HG03280 (cell line): ENCODE measurements at regions not wholly inside any gene's neighbourhood (a gene's known extent, or its start where the extent isn't known, plus 50 kb on each side); places are given as distances from the start of the nearest gene placed in this dataset.
"Not testable (repeated sequence)": the region's sequence is repeated elsewhere in the genome, so short reads cannot be mapped to it uniquely, and the experiment has no call there.

Experiments used
- ATAC-seq: cut with Tn5 transposase; IDR thresholded peaks from one replicate; pipeline ENCODE4 v1.9.1; 2021; ENCODE audit warnings: mild to moderate bottlenecking, moderate library complexity; ENCODE audit not compliant: unreplicated experiment

DNA sequence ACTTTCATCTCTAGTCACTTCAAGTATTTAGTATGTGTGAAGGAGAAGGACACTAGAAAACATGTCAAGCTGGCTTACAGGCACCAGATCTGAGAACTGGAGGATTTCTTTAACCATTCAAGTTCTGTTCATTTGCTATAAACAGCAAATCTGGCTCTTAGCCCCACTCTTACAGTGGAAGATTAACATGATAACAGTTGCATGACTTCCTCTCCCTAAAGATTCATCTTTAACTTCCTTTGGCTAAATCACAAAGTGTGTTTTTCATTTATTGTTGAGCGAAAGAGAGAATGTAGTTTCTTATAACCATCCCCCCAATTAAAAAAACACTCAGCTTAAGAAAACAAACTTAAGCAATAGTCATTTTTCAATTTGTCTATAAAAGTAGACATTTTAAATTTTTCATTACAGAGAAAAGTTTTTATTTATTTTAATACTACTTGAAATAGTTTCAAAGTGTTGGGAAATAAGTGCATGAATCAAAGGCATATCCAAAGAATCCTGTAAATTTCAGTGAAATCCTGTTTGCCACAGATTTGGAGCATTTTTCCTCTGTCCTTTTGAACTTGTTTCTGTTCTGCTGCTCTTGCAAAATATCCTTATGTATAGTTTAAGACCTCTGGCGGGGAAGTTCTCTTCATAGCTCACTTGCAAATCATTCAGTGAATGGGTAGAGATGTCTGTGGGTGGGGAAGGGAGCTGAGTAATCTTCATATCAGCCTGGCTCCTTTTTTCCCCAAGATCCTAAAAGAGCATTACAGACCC lies 241.0 kb upstream of the RBBP8 start:
- no peak for ATAC-seq

DNA sequence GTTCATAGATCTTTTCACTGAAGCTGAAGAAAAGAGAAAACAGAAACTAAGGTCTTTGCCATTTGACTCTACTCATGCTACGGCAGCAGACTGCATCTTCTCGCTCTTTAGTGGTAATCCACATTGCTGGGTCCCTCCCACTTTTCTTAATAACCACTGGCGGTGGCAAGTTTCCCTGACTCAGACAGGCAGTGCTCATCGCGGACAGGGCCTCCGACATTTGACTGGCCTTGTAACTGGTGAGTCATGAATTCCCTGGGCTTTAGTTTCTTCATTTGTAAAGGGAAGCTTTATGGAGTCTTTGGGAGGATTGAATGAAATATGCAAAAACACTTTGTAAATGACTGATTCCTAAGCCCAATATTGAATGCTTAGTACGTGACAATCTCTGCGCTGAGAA lies 238.2 kb upstream of the RBBP8 start:
- ATAC-seq = no peak

DNA sequence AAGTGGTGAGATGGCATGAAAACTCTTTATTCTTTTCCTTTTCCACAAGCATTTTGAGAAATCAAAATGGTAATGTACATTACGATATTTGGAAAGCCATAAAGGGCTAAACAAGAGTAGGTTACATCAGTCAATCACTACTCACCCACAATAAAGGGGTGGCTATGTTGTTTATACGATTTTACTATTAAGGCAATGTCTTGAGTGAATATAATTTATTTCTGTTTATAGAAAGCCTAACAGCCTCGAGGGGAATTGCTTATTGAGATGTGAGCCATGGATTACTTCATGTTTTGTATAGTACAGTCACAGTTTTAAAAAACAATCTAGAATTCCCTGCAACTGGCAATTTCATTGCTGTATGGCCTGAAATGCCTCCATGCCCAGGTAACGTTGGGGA lies 237.5 kb upstream of the RBBP8 start:
- no peak for ATAC-seq

DNA sequence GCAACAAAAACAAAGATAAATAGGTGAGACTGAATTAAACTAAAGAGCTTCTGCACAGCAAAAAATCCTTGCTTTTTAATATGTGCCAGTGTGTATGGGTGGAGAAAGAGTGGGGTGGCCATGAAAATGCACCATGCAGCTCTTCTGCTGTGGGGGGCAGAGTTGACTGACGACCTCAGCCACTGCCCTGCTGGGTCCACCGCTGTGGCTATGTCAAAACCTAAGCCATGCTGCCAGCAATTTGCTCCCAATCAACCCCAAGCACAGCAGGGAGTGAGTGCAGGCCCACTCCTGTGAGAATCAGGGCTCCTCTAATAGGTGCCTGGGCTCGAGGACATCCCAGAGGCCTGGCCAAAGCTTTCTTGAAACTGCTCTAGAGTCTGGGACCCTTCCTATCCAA lies 235.6 kb upstream of the RBBP8 start:
- ATAC-seq = no peak

DNA sequence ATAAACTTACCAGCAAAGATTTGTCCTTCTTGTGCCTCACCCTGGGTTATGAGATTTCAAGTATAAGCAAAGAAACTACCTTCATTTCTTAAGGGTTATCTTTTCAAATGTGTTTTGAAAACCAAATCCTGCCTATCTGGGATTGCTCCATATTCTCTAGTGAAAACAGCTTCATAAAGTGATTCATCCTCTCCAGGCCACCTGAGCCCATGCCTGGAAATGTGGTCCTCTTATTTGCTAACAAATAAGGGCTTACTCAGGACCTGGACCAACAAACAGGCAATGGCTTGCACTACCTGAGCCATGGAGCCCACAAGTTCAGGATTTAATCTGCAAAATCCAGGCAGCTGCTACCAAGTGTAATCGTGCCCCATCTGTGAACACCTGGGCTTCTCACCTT lies 234.4 kb upstream of the RBBP8 start:
- ATAC-seq = no peak

DNA sequence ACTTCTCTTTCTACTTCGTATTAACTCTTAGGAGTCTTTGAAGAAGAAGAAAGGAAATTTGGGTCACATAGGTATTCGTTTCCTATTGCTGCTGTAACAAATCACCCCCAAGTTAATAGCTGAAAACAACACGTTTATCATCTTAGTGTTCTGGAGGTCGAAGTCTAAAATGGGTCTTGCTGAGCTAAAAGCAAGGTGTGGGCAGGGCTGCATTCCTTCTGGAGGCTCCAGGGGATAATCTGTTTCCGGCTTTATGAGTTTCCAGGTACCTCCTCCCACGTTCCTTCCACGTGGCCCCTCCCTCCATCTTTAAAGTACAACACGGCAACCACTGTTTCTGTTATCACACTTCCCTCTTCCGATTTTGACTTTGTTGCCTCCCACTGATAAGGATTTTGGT lies 233.5 kb upstream of the RBBP8 start:
- ATAC-seq = no peak

DNA sequence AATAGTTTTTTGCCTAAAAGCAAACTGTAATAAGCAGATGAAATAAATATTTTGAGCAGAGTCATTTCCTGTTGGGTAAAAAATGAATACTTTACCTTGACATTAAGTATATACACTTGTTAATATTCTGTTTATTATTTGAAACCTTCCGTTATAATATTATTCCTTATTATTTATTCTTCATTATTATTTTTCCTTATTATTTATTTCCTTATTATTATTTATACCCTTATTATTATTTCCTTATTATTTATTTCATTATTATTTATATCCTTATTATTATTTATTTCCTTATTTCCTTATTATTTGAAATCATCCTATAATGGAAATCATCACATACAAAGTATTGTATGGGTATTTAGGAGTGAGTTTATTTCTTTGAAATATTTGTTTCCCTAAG lies 232.2 kb upstream of the RBBP8 start:
- ATAC-seq = no peak

DNA sequence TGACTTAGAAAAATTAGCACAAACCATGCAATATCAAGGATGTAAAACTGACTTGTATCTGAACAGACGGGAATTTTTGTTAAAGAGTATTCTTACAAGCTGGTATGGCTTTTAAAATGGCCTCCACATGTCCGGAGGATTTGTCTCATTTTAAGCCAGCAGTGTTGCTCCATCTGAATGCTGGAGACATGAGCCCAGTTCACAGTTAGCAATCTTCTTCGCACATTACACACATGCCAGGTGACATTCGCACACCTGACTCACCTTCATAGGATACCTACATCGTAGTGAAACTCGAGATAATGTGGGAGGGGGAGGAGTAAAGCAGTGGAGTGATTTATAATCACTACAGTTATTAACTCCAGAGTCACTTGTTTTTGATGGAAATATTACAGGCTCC lies 231.8 kb upstream of the RBBP8 start:
- ATAC-seq = no peak

DNA sequence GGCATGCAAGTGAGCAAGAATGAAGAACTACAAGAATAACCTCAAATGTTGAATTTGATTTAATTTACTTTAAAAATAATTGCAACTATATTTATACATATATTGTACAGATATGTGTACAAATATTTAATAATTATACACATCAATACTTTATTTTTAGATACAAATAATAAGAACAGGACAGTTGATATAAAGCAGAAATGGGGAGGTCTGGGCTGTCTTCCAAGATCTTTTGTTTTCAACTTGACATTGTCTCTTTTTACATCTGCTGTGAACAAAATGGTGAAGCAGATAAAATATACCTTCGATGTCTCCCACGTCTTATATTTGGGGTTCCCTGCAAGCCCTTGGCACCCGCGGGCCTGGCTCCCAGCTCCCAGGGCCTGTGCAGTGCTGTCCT lies 231.3 kb upstream of the RBBP8 start:
- no peak for ATAC-seq

DNA sequence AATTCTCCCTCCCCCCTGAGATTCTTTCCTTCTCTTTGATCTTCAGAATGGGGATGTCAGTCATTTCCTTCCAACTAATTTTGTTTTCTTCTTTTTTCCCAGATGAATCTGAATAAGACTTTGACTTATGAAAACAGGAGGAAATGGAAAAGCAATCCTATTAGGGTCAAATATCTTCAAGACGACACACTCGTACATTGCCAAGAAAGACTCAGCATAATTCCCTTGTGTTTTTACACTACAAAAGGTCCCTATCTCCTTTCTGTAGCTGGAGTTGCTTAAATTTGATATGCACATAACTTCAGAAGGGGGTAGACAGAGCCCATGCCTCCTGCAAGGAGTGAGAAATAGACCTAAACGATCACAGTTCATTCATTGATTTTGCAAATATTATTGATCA lies 230.3 kb upstream of the RBBP8 start:
- ATAC-seq = no peak

DNA sequence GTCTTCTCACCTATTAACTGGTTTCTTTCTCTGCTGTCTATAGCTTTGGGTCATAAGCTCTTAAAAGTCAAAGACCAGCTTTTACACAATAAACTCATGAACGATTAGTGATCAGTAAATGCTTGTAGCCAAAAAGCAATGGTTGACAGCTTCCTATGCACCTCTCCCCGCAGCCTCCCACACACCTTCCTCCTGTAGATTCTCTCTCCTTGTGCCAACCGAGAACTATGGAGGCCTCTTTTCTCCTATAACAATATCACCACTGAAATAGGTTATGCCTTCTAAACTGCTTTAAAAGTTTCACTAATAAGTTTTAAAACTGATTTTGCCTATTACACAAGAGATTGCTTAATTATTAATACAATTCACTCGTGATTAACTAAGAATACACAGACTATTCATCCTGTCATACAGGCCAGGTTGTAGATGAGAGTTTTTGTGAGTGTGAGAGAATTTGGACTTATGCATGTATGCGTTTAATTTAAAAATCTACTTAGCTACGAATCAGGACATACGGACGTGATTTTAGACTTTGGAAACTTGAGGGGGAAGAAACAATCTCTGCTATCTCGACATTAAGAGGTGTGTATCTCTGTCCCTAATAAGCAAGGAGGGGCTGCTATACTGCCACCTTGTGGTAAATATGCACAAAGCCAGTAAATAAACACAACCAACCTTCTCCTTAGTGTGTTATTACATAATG lies 229.1 kb upstream of the RBBP8 start:
- ATAC-seq = no peak

DNA sequence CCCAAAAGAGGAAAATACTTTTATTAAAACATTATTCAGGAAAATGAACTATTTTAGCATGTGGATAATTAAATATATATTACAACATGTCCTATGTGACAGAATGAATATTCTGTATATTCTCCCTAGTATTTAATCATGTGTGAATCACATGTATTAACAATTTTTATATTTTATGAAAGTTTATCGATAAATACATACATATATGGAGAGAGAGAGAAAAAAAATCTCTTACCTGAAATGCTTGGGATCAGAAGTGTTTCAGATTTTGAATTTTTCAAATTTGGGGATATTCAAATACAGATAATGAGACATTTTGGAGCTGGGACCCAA lies 228.6 kb upstream of the RBBP8 start:
- no peak for ATAC-seq

DNA sequence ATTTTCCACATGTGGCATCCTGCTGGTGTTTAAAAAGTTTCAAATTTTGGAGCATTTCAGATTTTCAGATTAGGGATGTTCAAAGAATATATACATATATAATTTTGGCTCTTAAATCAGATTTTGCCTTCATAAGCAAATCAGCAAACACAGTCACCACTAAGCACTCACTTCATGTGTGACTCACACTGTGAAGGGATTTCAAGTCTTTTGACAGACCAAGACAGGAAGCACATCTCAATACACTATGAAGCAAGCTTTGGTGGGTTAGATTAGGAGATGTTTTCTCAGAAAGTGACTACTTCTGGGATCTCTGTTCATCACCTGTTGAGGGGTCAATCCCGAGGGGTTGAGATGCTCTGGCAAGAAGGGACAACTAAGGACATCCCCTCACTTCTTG lies 227.8 kb upstream of the RBBP8 start:
- no peak for ATAC-seq

DNA sequence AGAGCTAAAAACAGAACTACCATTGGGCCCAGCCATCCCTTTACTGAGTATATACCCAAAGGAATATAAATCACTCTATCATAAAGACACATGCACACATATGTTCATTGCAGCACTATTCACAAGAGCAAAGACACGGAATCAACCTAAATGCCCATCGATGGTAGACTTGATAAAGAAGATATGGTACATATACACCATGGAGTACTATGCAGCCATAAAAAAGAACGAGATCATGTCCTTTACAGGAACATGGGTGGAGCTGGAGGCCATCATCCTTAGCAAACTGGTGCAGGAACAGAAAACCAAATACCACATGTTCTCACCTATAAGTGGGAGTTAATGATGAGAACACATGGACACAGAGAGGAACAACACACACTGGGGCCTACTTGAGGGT lies 227.1 kb upstream of the RBBP8 start:
- ATAC-seq = not testable (repeated sequence)

DNA sequence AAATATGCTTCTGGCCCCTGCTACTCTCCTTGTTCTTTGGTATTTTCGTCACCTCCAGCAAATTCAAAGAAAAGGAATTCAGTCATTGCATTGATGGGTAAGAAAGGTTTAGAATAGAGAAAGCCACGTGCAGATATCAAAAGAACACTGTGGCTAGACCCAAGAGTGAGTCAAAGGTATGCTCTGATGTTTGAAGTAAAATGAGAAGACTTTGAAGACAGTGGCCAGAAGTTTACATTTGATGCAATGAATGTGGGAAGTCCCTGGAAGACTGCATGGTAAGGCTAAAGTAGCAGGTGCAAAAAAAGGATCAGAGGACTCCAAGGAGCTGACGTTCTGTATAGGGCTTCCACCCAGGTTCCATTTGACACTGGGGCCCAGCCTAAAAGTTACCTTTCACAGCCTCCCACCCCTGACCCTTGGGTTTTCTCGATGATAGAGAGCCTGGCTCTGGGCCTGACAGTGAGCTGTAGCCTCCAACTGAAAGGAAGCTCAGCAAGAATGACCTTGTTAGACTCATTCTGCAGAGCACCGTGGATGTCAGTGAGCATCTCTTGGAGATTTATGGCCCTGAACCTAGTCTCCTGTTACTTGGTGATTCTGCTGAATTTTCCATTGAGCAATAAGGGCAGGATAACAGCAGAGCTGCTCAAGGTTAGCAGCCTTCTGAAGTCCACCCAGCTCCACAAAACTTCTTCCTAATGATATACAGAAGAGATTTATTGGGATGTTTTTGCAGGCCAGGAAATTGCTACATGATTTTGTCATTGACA lies 223.7 kb upstream of the RBBP8 start:
- ATAC-seq = no peak

DNA sequence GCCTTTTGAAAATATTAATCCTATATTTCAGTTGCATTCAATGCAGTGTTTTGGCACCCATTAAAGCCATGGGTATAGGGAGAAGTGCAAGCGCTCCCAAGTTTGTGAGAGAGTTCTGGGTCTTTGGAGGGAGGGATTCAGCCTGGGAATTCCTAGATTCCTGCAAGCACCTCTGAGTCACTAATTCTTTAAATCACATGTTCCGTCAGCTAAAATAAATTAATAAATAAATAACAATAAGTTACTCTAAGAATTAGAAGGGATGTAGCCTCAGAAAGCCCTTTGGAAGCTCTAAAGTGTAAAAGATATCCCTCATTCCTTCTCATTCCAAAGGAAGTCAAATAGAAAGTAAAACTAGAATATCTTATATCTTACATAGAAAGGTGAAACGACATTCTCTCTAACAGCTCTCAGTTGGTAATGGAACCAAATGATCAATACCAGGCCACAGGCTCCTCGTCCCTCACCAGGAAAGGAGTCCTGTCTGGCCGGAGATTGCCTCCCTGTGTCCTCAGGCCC lies 222.4 kb upstream of the RBBP8 start:
- ATAC-seq = no peak

DNA sequence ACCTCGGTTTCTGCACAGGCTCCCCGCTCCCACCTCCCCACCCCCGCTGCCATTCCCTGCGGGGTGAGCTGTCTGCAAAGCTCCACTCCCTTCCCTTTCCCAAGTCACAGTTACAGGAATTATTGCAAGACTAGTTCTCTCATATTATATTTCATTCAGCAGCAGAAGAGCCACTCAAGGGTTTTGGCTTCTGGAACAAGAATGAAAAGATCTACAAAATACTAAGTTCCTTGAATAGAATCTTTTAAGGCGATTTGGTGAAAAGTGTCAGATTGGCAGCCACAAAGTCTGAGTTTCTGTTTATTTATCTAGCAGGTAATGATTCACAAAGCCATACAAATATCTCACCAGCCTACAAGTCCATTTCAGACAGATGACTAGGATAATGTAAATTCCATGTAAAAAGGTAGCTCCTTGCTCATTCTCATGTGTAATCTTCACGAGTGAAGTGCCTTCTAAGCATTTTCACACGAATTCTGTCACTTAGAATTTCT lies 221.9 kb upstream of the RBBP8 start:
- ATAC-seq = no peak

DNA sequence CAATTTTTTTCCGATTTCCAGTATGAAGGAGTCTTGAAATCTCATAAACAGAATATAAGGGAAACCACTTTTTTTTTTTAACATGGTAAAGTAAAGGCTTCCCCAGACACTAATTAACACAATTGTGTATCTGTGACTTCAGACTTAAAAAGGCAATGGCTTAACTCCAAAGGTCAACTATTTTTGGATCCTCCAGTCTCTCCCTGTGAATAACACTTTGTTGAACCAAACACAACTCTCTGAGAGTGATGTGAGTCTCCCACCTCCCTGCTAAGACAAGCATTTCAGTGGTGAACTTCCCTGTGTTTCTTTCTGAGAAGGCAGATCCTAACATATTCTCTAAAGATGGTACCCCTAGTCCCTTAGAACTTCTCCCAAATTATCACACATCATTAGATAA lies 219.6 kb upstream of the RBBP8 start:
- ATAC-seq = no peak

DNA sequence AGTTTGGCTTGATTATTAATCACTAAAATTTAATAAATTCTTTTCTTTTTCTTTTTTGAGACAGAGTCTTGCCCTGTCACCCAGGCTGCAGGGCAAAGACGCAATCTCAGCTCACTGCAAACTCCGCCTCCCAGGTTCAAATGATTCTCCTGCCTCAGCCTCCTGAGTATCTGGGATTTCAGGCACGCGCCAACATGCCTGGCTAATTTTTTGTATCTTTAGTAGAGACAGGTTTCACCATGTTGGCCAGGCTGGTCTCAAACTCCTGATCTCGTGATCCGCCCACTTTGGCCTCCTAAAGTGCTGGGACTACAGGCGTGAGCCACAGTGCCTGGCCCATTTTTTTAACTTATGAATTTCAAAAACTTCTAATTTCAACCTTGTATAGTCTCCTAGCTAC lies 215.6 kb upstream of the RBBP8 start:
- not testable (repeated sequence) for ATAC-seq

DNA sequence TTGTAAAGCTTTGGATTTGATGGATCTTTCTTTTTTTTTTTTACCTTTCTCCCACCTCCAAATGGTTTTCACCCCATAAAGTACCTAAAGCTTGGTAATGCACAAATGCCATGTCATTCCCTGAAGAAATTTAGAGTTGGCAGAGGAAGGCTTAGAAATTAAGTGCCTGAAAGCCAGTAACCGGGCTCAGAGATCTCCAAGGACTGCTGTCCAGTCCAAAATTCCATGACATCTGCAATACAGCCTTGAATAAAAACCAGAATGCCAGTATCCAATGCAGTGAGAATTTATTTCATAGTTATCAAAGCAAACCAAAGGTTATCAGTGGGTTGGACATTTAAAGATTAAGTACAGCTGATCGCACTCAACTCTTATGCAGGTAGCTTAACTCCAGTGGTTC lies 209.9 kb upstream of the RBBP8 start:
- ATAC-seq = no peak

DNA sequence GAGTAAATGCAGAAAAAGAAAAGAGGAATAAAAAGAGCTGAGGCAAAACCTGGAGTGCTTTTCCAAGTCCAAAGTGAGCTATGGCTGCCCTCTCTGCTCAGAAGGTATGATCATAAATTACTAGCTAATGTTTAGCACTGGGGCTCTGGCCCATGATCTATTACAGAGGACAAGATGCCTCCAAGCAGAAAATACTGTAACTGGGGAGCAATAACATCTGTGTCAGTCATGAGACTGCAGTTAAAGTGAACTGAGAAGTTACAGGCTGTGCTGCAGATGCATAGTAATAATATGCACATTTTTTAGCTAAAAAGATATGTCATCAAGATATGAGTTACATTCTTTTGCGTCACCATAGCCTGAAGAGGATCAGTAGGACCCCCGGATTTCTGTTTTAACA lies 209.4 kb upstream of the RBBP8 start:
- no peak for ATAC-seq

DNA sequence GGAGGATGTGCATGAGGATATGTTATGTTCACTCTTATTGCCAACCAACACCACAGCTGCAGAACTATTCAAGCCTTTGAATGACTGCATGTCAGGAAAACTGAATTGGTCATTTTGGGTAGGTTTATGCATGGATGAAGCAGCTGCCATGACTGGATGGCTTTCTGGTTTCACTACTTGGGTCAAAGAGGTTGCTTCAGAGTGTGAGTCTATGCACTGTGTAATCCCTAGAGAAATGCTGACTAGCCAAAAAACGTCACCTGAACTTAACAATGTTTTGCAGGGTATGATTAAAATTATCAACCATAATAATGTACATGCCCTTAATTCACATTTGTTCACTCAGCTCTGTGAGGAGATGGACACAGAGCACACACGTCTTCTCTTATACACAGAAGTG lies 206.7 kb upstream of the RBBP8 start:
- ATAC-seq = no peak
